A204.1 (cell line): ENCODE measurements at regions not wholly inside any gene's neighbourhood (a gene's known extent, or its start where the extent isn't known, plus 50 kb on each side); places are given as distances from the start of the nearest gene placed in this dataset.
"Not testable (repeated sequence)": the region's sequence is repeated elsewhere in the genome, so short reads cannot be mapped to it uniquely, and the experiment has no call there.

Experiments used
- FAIRE-seq: peaks from 2 replicates; lab custom pipeline; 2012; peaks lifted over from hg19 to GRCh38; lab: Jason Lieb, UNC

GRCh38 chr11:109680127-109680526 is 258.1 kb downstream of the C11orf87 start:
- no peak for FAIRE-seq

- not testable (repeated sequence) for FAIRE-seq
Observed at GRCh38 chr11:109682788-109683187, 260.8 kb downstream of the C11orf87 start.

GRCh38 chr11:109695696-109696095 is 273.7 kb downstream of the C11orf87 start:
- FAIRE-seq: no peak

- FAIRE-seq: no peak
Observed at GRCh38 chr11:109696191-109696897, 274.4 kb downstream of the C11orf87 start.

GRCh38 chr11:109697140-109697843 is 275.3 kb downstream of the C11orf87 start:
- FAIRE-seq: no peak

GRCh38 chr11:109698237-109698636 is 276.2 kb downstream of the C11orf87 start:
- FAIRE-seq: no peak

GRCh38 chr11:109704432-109704831 is 282.4 kb downstream of the C11orf87 start:
- no peak for FAIRE-seq

- FAIRE-seq: no peak
Observed at GRCh38 chr11:109706945-109707344, 285.0 kb downstream of the C11orf87 start.

- FAIRE-seq: no peak
Observed at GRCh38 chr11:109707411-109707810, 285.4 kb downstream of the C11orf87 start.

- FAIRE-seq: no peak
Observed at GRCh38 chr11:109708184-109708583, 286.2 kb downstream of the C11orf87 start.

- FAIRE-seq: not testable (repeated sequence)
Observed at GRCh38 chr11:109714444-109714843, 292.5 kb downstream of the C11orf87 start.

- not testable (repeated sequence) for FAIRE-seq
Observed at GRCh38 chr11:109715424-109715823, 293.4 kb downstream of the C11orf87 start.

GRCh38 chr11:109726061-109726460 is 304.1 kb downstream of the C11orf87 start:
- FAIRE-seq: no peak

- no peak for FAIRE-seq
Observed at GRCh38 chr11:109728056-109728455, 306.1 kb downstream of the C11orf87 start.

GRCh38 chr11:109729761-109730160 is 307.8 kb downstream of the C11orf87 start:
- no peak for FAIRE-seq

GRCh38 chr11:109730669-109731068 is 308.7 kb downstream of the C11orf87 start:
- FAIRE-seq: no peak

GRCh38 chr11:109731451-109731850 is 309.5 kb downstream of the C11orf87 start:
- no peak for FAIRE-seq

GRCh38 chr11:109733245-109733644 is 311.3 kb downstream of the C11orf87 start:
- FAIRE-seq: no peak

- FAIRE-seq: no peak
Observed at GRCh38 chr11:109734566-109734965, 312.6 kb downstream of the C11orf87 start.

GRCh38 chr11:109735128-109735527 is 313.1 kb downstream of the C11orf87 start:
- no peak for FAIRE-seq

- FAIRE-seq: no peak
Observed at GRCh38 chr11:109739379-109739778, 317.4 kb downstream of the C11orf87 start.

- FAIRE-seq: no peak
Observed at GRCh38 chr11:109745996-109746625, 324.1 kb downstream of the C11orf87 start.

- FAIRE-seq: no peak
Observed at GRCh38 chr11:109747839-109748238, 325.8 kb downstream of the C11orf87 start.
